AG04449 (cell line): ENCODE measurements at regions not wholly inside any gene's neighbourhood (a gene's known extent, or its start where the extent isn't known, plus 50 kb on each side); places are given as distances from the start of the nearest gene placed in this dataset.
"Not testable (repeated sequence)": the region's sequence is repeated elsewhere in the genome, so short reads cannot be mapped to it uniquely, and the experiment has no call there.

ENCODE experiments used
- CTCF ChIA-PET: fragments of 350-600 bp; formaldehyde crosslinking; extraction: SDS; loops from one replicate; lab custom pipeline; 2021; ENCODE audit warnings: antibody characterized with exemption; lab: Yijun Ruan, JAX
- POLR2A ChIA-PET: fragments of 400-600, 350-600 bp; formaldehyde crosslinking; extraction: SDS; loops from one replicate; lab custom pipeline; 2020; ENCODE audit warnings: antibody characterized with exemption, inconsistent platforms; lab: Yijun Ruan, JAX
- DNase-seq: peaks from one replicate; pipeline ENCODE4 v3.0.0-alpha.2; 2010; ENCODE audit warnings: low read depth, low spot score
- H3K4me3 ChIP-seq: 2 replicates; pipeline ENCODE4 v1.5.1; 2011; ENCODE audit warnings: low read depth, mild to moderate bottlenecking, control low read depth, low read length
- CTCF ChIP-seq: IDR thresholded peaks from one replicate; pipeline ENCODE4 v1.5.1; 2011; ENCODE audit warnings: mild to moderate bottlenecking, moderate library complexity, low read length, control low read depth, inconsistent platforms; ENCODE audit not compliant: insufficient read depth; ENCODE audit errors: missing control alignments

- TF ChIP-seq CTCF, result no peak
- no peak overlapping the region for H3K4me3 ChIP-seq
- ChIA-PET CTCF (interaction anchor here (1.1 to 1.2 kb wide), 2 partner anchors 10 to 46 kb away, joined by 3 read pairs; no protein-coding TSS in a partner anchor), POLR2A (no interaction called here)
- DNase-seq, result no peak
These were observed 64.1 kb upstream of the ETV3 start for GRCh38 chr1:157202331-157202730.

- POLR2A ChIA-PET, result no interaction called here
- no peak overlapping the region for H3K4me3 ChIP-seq
- CTCF ChIA-PET, result interaction anchor here (1.1 to 1.2 kb wide), 2 partner anchors 10 to 46 kb away, joined by 3 read pairs; no protein-coding TSS in a partner anchor
- TF ChIP-seq CTCF, result no peak
- no peak for DNase-seq
These were observed 63.6 kb upstream of the ETV3 start for GRCh38 chr1:157201767-157202166.

GRCh38 chr1:157200451-157200850 is 62.3 kb upstream of the ETV3 start:
- POLR2A ChIA-PET, result no interaction called here
- no peak overlapping the region for H3K4me3 ChIP-seq
- TF ChIP-seq CTCF, result no peak
- CTCF ChIA-PET, result no interaction called here
- DNase-seq, result no peak

- no peak overlapping the region for H3K4me3 ChIP-seq
- DNase-seq, result no peak
- CTCF ChIA-PET, result interaction anchor here (0.9 to 1.6 kb wide), 4 partner anchors 11 to 306 kb away, joined by 3 to 4 read pairs (median 4); no protein-coding TSS in a partner anchor
- POLR2A ChIA-PET, result no interaction called here
- no peak for TF ChIP-seq CTCF
These were observed 61.2 kb upstream of the ETV3 start for GRCh38 chr1:157199421-157199755.

- H3K4me3 ChIP-seq, result no peak overlapping the region
- DNase-seq, result no peak
- ChIA-PET POLR2A (no interaction called here), CTCF (interaction anchor here (0.9 to 1.6 kb wide), 4 partner anchors 10 to 307 kb away, joined by 3 to 4 read pairs (median 4); no protein-coding TSS in a partner anchor)
- TF ChIP-seq CTCF, result no peak
These were observed 60.6 kb upstream of the ETV3 start for GRCh38 chr1:157198619-157199420.

- ChIA-PET POLR2A (no interaction called here), CTCF (interaction anchor here (1.4 to 5.6 kb wide), 3 partner anchors 10 to 308 kb away, joined by 4 to 32 read pairs (median 23); no protein-coding TSS in a partner anchor)
- TF ChIP-seq CTCF, result no peak
These were observed 59.8 kb upstream of the ETV3 start for GRCh38 chr1:157197906-157198435.

GRCh38 chr1:157196670-157197456 is 58.7 kb upstream of the ETV3 start:
- CTCF ChIA-PET, result interaction anchor here (0.8 to 5.6 kb wide), 15 partner anchors 10 to 309 kb away, joined by 3 to 32 read pairs (median 4); no protein-coding TSS in a partner anchor
- POLR2A ChIA-PET, H3K4me3 ChIP-seq, DNase-seq: not testable (repeated sequence)

More at GRCh38 chr1:157197906-157198435, 59.8 kb upstream of the ETV3 start:
- no peak for DNase-seq
- no peak overlapping the region for H3K4me3 ChIP-seq
